HL-60 (cell line): ENCODE measurements at regions not wholly inside any gene's neighbourhood (a gene's known extent, or its start where the extent isn't known, plus 50 kb on each side); places are given as distances from the start of the nearest gene placed in this dataset.

ENCODE experiments used
- DNase-seq, 2 experiments: peaks; one replicate each; pipeline ENCODE4 v3.0.0-alpha.2; 2010 to 2020; ENCODE audit warnings: low read depth in 1 of 2, low spot score in 1 of 2
- H3K27ac ChIP-seq: fragments of 250-450 bp; sonication (Bioruptor Pico); replicated peaks from 2 replicates; pipeline ENCODE4 v1.5.1; 2020; ENCODE audit warnings: mild to moderate bottlenecking, moderate library complexity
- H3K27me3 ChIP-seq: fragments of 250-450 bp; sonication (Bioruptor Pico); 2 replicates; pipeline ENCODE4 v1.5.1; 2021; ENCODE audit warnings: mild to moderate bottlenecking, moderate library complexity; ENCODE audit not compliant: insufficient read depth, poor library complexity, severe bottlenecking
- H3K4me3 ChIP-seq: replicated peaks from 2 replicates; pipeline ENCODE4 v1.5.1; 2011; ENCODE audit warnings: mild to moderate bottlenecking, control low read depth, low read length; ENCODE audit not compliant: insufficient read depth
- GABPA ChIP-seq: IDR thresholded peaks from 2 replicates; pipeline ENCODE4 v1.6.1; 2012; ENCODE audit warnings: low read depth
- POLR2AphosphoS5 ChIP-seq: IDR thresholded peaks from 2 replicates; pipeline ENCODE4 v1.6.1; 2012; ENCODE audit warnings: low read depth
- SPI1 ChIP-seq: IDR thresholded peaks from 2 replicates; pipeline ENCODE4 v1.6.1; 2012; ENCODE audit warnings: low read depth, mild to moderate bottlenecking, borderline replicate concordance
- TF ChIP-seq, protein P1 (sequence below): IDR thresholded peaks from one replicate; pipeline ENCODE4 v1.5.1; 2011; ENCODE audit warnings: low read length, control low read depth, inconsistent platforms; ENCODE audit not compliant: insufficient read depth
- TF ChIP-seq, protein P2 (sequence below): IDR thresholded peaks from 2 replicates; pipeline ENCODE4 v1.6.1; 2012; ENCODE audit warnings: low read depth; ENCODE audit not compliant: insufficient replicate concordance

GRCh38 chr3:177776661-177777101, 579.4 kb upstream of the TBL1XR1 start:
- no peak overlapping the region for H3K27ac ChIP-seq
- TF ChIP-seq POLR2AphosphoS5 (no peak), SPI1 (no peak), GABPA (no peak)
- no peak for DNase-seq
- no peak overlapping the region for H3K4me3 ChIP-seq
- no peaks in the 10 kb centered on the region for H3K27me3 ChIP-seq

GRCh38 chr3:177777699-177778098, 580.4 kb upstream of the TBL1XR1 start:
- peak; percentile 17 to 71 for DNase-seq
- no peak overlapping the region for H3K4me3 ChIP-seq
- TF ChIP-seq, protein P1, sequence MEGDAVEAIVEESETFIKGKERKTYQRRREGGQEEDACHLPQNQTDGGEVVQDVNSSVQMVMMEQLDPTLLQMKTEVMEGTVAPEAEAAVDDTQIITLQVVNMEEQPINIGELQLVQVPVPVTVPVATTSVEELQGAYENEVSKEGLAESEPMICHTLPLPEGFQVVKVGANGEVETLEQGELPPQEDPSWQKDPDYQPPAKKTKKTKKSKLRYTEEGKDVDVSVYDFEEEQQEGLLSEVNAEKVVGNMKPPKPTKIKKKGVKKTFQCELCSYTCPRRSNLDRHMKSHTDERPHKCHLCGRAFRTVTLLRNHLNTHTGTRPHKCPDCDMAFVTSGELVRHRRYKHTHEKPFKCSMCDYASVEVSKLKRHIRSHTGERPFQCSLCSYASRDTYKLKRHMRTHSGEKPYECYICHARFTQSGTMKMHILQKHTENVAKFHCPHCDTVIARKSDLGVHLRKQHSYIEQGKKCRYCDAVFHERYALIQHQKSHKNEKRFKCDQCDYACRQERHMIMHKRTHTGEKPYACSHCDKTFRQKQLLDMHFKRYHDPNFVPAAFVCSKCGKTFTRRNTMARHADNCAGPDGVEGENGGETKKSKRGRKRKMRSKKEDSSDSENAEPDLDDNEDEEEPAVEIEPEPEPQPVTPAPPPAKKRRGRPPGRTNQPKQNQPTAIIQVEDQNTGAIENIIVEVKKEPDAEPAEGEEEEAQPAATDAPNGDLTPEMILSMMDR: peak; percentile 52
- TF ChIP-seq, protein P2, sequence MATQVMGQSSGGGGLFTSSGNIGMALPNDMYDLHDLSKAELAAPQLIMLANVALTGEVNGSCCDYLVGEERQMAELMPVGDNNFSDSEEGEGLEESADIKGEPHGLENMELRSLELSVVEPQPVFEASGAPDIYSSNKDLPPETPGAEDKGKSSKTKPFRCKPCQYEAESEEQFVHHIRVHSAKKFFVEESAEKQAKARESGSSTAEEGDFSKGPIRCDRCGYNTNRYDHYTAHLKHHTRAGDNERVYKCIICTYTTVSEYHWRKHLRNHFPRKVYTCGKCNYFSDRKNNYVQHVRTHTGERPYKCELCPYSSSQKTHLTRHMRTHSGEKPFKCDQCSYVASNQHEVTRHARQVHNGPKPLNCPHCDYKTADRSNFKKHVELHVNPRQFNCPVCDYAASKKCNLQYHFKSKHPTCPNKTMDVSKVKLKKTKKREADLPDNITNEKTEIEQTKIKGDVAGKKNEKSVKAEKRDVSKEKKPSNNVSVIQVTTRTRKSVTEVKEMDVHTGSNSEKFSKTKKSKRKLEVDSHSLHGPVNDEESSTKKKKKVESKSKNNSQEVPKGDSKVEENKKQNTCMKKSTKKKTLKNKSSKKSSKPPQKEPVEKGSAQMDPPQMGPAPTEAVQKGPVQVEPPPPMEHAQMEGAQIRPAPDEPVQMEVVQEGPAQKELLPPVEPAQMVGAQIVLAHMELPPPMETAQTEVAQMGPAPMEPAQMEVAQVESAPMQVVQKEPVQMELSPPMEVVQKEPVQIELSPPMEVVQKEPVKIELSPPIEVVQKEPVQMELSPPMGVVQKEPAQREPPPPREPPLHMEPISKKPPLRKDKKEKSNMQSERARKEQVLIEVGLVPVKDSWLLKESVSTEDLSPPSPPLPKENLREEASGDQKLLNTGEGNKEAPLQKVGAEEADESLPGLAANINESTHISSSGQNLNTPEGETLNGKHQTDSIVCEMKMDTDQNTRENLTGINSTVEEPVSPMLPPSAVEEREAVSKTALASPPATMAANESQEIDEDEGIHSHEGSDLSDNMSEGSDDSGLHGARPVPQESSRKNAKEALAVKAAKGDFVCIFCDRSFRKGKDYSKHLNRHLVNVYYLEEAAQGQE: no peak
- no peak overlapping the region for H3K27ac ChIP-seq
- no peaks in the 10 kb centered on the region for H3K27me3 ChIP-seq

GRCh38 chr3:177778633-177779032, 581.4 kb upstream of the TBL1XR1 start:
- TF ChIP-seq SPI1: peak; percentile 36; the same call in 1 of the 2 replicates
- TF ChIP-seq POLR2AphosphoS5: no peak
- H3K27me3 ChIP-seq: no peaks in the 10 kb centered on the region
- peak overlapping the region; percentile 16; the same call in 1 of the 2 replicates for H3K27ac ChIP-seq
- DNase-seq: peak in 1 of 2 experiments; percentile 12
- no peak overlapping the region for H3K4me3 ChIP-seq

DNA sequence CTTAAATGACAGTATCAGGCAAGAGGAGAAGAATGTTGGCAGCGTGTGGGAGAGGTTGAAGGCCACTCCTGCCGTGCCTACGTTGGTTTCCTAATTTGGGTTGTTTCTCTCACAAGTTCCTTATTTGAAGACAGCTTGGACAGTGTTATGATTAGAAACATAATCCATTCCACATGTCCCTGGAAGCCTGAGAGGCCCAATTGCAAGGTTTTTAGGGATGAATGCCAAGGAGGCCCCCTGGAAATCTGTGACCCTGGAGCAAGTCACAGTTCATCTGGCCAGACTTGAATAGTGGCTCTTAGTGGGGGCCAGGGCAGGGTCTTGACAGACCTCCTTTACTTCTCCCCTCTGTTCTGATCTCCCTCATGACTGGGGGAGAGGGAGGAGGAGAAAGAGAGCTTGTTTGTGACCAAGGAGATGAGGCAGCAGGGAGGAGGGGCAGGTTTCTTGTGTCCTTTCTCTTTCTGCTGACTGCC, 584.4 kb upstream of the TBL1XR1 start:
- Histone ChIP-seq H3K27me3 (no peaks in the 10 kb centered on the region), H3K4me3 (no peak overlapping the region), H3K27ac (no peak overlapping the region)
- no peak for TF ChIP-seq GABPA
- TF ChIP-seq, protein P1: no peak
- TF ChIP-seq, protein P2: no peak
- no peak for TF ChIP-seq POLR2AphosphoS5
- no peak for TF ChIP-seq SPI1
- peak in 1 of 2 experiments; percentile 56 for DNase-seq

GRCh38 chr3:177783338-177783737, 586.1 kb upstream of the TBL1XR1 start:
- Histone ChIP-seq H3K27ac (no peak overlapping the region), H3K4me3 (no peak overlapping the region), H3K27me3 (no peaks in the 10 kb centered on the region)
- TF ChIP-seq, protein P1: no peak
- no peak for TF ChIP-seq POLR2AphosphoS5
- TF ChIP-seq GABPA: no peak
- TF ChIP-seq, protein P2: no peak
- no peak for TF ChIP-seq SPI1
- no peak for DNase-seq
